DOHH2 (cell line): ENCODE measurements at regions not wholly inside any gene's neighbourhood (a gene's known extent, or its start where the extent isn't known, plus 50 kb on each side); places are given as distances from the start of the nearest gene placed in this dataset.

Experiments
- CTCF ChIP-seq: fragments of 200-600 bp; sonication (generic); IDR thresholded peaks from one replicate; pipeline ENCODE4 v1.5.1; 2014; ENCODE audit warnings: antibody characterized with exemption, mild to moderate bottlenecking, low read depth, low read length; ENCODE audit not compliant: poor library complexity, severe bottlenecking
- EZH2phosphoT487 ChIP-seq: fragments of 200-600 bp; sonication (generic); IDR thresholded peaks from 2 replicates; pipeline ENCODE4 v1.6.1; 2017; ENCODE audit warnings: borderline replicate concordance, mild to moderate bottlenecking, antibody characterized with exemption, low read length, moderate library complexity, mixed read lengths

GRCh38 chr13:76656500-76656899, 229.7 kb downstream of the KCTD12 start:
- TF ChIP-seq CTCF (no peak), EZH2phosphoT487 (no peak)
